ENCODE measurements at regions not wholly inside any gene's neighbourhood (a gene's known extent, or its start where the extent isn't known, plus 50 kb on each side); places are given as distances from the start of the nearest gene placed in this dataset.

DNA sequence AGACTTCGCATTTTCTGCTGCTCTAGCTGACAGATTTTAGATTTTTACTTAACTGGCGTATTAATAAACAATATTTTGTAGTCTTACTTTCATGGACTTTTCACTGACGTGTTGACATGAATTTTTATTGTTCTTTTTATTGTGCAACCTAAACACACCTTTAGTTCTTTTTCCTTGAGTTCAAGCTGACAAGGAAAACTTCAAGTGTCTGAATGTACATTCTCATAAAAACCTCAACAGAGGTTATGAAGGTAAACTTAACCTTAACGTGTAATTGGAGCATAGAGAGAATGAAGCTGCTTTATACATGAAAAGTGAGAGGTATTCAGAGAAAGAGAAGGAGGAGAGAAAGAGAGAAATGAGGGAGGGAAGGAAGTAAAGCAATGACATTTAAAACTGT lies 364.3 kb upstream of the CT83 start:
- Histone ChIP-seq H3K4me3 (no peak overlapping the region), H3K27me3 (ENCODE audit: control insufficient read depth in 3 of 3, insufficient read depth in 3 of 3, low read length in 2 of 3) (peaks cover 0 to 5% (median 0%) of the 10 kb centered on the region in 3 donors), H3K9me3 (ENCODE audit: control insufficient read depth in 4 of 4, insufficient read depth in 3 of 4, low read length in 3 of 4) (no peaks in the 10 kb centered on the region), H3K4me1 (ENCODE audit: control insufficient read depth in 5 of 5, insufficient read depth in 5 of 5, low read length in 5 of 5) (no peaks in the 10 kb centered on the region), H3K9ac (ENCODE audit: insufficient read depth in 1 of 2, low read length in 2 of 2) (no peak overlapping the region), H3K27ac (ENCODE audit: low read depth in 1 of 2, low read length in 1 of 2) (no peak overlapping the region), H3K36me3 (ENCODE audit: control insufficient read depth in 4 of 4, insufficient read depth in 4 of 4, low read length in 4 of 4) (no peaks in the 10 kb centered on the region)
- TF ChIP-seq, protein P1, sequence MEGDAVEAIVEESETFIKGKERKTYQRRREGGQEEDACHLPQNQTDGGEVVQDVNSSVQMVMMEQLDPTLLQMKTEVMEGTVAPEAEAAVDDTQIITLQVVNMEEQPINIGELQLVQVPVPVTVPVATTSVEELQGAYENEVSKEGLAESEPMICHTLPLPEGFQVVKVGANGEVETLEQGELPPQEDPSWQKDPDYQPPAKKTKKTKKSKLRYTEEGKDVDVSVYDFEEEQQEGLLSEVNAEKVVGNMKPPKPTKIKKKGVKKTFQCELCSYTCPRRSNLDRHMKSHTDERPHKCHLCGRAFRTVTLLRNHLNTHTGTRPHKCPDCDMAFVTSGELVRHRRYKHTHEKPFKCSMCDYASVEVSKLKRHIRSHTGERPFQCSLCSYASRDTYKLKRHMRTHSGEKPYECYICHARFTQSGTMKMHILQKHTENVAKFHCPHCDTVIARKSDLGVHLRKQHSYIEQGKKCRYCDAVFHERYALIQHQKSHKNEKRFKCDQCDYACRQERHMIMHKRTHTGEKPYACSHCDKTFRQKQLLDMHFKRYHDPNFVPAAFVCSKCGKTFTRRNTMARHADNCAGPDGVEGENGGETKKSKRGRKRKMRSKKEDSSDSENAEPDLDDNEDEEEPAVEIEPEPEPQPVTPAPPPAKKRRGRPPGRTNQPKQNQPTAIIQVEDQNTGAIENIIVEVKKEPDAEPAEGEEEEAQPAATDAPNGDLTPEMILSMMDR (IDR thresholded peaks at IDR 0.05; ENCODE audit: control extremely low read depth, extremely low read depth) = no peak
- DNase-seq (no peak), ATAC-seq (ENCODE audit: insufficient read depth, low FRiP score) (no peak)
- 56 to 84% methylated on average over 4 of the region's 4 CpGs for WGBS, 2 donors

DNA sequence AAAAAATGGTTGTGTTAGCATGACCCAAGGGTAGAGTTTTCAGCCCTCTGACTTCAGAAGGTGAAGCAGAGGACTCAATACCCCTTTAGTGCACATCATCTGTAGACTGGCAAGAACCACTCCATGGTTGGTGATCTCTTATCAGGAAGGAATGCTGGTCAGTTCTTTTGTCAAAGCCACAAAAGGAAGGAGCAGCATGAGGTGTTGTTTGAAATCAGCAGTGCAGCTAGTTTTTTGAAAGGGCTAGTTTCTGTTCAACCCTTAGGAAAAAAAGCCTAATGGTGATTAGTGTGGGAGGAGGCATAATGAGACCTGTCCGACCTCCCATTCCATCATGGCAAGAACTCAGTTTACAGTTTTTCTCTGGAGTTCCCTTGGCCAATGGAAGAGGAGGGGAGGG lies 362.0 kb upstream of the CT83 start:
- no peak for DNase-seq
- H3K4me3 ChIP-seq = no peak overlapping the region
- H3K36me3 ChIP-seq (ENCODE audit: control insufficient read depth in 4 of 4, insufficient read depth in 4 of 4, low read length in 4 of 4) = no peaks in the 10 kb centered on the region
- no peaks in the 10 kb centered on the region for H3K4me1 ChIP-seq (ENCODE audit: control insufficient read depth in 5 of 5, insufficient read depth in 5 of 5, low read length in 5 of 5)
- 57 to 69% methylated on average over 1 of the region's 1 CpG for WGBS, 2 donors
- H3K27ac ChIP-seq (ENCODE audit: low read depth in 1 of 2, low read length in 1 of 2) = no peak overlapping the region
- H3K9me3 ChIP-seq (ENCODE audit: control insufficient read depth in 4 of 4, insufficient read depth in 3 of 4, low read length in 3 of 4) = no peaks in the 10 kb centered on the region
- H3K9ac ChIP-seq (ENCODE audit: insufficient read depth in 1 of 2, low read length in 2 of 2) = no peak overlapping the region
- ATAC-seq (ENCODE audit: insufficient read depth, low FRiP score) = no peak
- H3K27me3 ChIP-seq (ENCODE audit: control insufficient read depth in 3 of 3, insufficient read depth in 3 of 3, low read length in 2 of 3) = no peaks in the 10 kb centered on the region
- TF ChIP-seq, protein P1 (IDR thresholded peaks at IDR 0.05; ENCODE audit: control extremely low read depth, extremely low read depth) = no peak

- WGBS, 2 donors = 65 to 81% methylated on average over 2 of the region's 2 CpGs
- no peak for DNase-seq
- Histone ChIP-seq H3K36me3 (ENCODE audit: control insufficient read depth in 4 of 4, insufficient read depth in 4 of 4, low read length in 4 of 4) (no peaks in the 10 kb centered on the region), H3K4me3 (no peak overlapping the region), H3K9me3 (ENCODE audit: control insufficient read depth in 4 of 4, insufficient read depth in 3 of 4, low read length in 3 of 4) (no peaks in the 10 kb centered on the region), H3K27me3 (ENCODE audit: control insufficient read depth in 3 of 3, insufficient read depth in 3 of 3, low read length in 2 of 3) (peaks cover 0 to under 1% (median 0%) of the 10 kb centered on the region in 3 donors), H3K4me1 (ENCODE audit: control insufficient read depth in 5 of 5, insufficient read depth in 5 of 5, low read length in 5 of 5) (no peaks in the 10 kb centered on the region), H3K9ac (ENCODE audit: insufficient read depth in 1 of 2, low read length in 2 of 2) (no peak overlapping the region), H3K27ac (ENCODE audit: low read depth in 1 of 2, low read length in 1 of 2) (no peak overlapping the region)
- no peak for ATAC-seq (ENCODE audit: insufficient read depth, low FRiP score)
- TF ChIP-seq, protein P1 (IDR thresholded peaks at IDR 0.05; ENCODE audit: control extremely low read depth, extremely low read depth) = no peak
These were observed 360.9 kb upstream of the CT83 start for GRCh38 chrX:116823677-116824076.

DNA sequence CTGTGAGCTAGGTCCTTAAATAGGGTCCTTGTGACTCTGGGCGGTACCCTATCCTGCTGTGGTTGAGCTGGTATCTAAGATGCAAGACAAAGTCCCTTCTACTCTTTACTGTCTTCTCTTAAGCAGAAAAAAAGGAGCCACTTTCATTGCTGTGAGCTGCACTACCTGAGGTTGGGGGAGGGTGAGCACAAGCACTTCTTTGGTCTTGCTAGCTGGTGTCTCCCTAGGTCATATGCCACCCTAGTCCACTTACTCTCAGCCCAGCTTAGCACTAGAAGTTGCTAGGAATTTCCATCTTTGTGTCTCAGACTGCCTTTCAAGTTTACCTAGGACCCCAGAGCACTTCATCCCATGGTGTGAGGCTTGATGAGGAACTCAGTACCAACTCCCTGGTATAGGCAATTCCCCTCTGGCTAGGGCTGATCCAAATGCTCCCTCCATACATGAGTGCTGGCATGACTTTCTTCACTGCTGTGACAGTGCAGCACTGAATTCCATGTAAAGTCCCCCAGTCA lies 343.6 kb upstream of the CT83 start:
- 81 to 100% methylated on average over 1 of the region's 1 CpG for WGBS, 2 donors
- H3K4me3 ChIP-seq = no peak overlapping the region

More for the DNA sequence above, 343.6 kb upstream of the CT83 start:
- ATAC-seq (ENCODE audit: insufficient read depth, low FRiP score) = no peak
- TF ChIP-seq, protein P1 (IDR thresholded peaks at IDR 0.05; ENCODE audit: control extremely low read depth, extremely low read depth) = no peak
- Histone ChIP-seq H3K36me3 (ENCODE audit: control insufficient read depth in 4 of 4, insufficient read depth in 4 of 4, low read length in 4 of 4) (no peaks in the 10 kb centered on the region), H3K4me1 (ENCODE audit: control insufficient read depth in 5 of 5, insufficient read depth in 5 of 5, low read length in 5 of 5) (no peaks in the 10 kb centered on the region), H3K27ac (ENCODE audit: low read depth in 1 of 2, low read length in 1 of 2) (no peak overlapping the region), H3K9me3 (ENCODE audit: control insufficient read depth in 4 of 4, insufficient read depth in 3 of 4, low read length in 3 of 4) (peaks cover 0 to 2% (median 0%) of the 10 kb centered on the region in 4 donors), H3K27me3 (ENCODE audit: control insufficient read depth in 3 of 3, insufficient read depth in 3 of 3, low read length in 2 of 3) (peaks cover 0 to 2% (median 0%) of the 10 kb centered on the region in 3 donors), H3K9ac (ENCODE audit: insufficient read depth in 1 of 2, low read length in 2 of 2) (no peak overlapping the region)
- DNase-seq = no peak
